GM21576 (cell line): ENCODE measurements at regions not wholly inside any gene's neighbourhood (a gene's known extent, or its start where the extent isn't known, plus 50 kb on each side); places are given as distances from the start of the nearest gene placed in this dataset.
A peak's percentile ranks its signal among the peaks of the same experiment; 100 is the strongest.

Source experiments
- ATAC-seq: cut with Tn5 transposase; IDR thresholded peaks from one replicate; pipeline ENCODE4 v1.9.1; 2021; ENCODE audit warnings: mild to moderate bottlenecking, moderate library complexity; ENCODE audit not compliant: unreplicated experiment

DNA sequence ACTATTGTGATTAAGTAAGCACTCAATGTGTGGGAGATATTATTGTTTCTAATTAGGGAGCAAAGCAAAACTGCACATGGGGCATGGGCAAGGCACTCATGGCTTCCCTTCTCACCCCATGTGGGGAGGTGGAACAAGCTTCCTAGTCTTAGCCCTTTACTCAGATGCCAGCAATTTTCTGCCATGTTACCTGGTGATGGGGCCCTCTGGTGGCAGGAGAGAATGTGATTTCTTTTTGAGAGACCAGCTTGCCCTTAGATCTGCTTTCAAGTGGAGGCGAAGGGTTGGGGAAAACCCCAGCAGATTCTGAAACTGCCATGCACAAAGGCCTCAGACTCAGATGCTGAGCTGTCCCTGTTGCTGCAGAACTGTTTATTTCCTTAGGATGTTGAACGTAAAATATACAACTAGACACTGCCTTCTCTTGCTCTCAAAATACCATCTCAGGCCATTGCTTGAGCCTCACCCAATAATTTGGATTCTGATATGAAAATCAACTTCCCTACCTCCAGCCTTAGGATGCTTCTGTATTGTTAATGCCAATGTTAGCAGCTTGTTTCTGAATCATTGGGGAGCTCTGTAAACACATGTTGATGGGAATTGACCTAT lies 130.2 kb upstream of the TPRG1 start:
- ATAC-seq, result peak; percentile 99

DNA sequence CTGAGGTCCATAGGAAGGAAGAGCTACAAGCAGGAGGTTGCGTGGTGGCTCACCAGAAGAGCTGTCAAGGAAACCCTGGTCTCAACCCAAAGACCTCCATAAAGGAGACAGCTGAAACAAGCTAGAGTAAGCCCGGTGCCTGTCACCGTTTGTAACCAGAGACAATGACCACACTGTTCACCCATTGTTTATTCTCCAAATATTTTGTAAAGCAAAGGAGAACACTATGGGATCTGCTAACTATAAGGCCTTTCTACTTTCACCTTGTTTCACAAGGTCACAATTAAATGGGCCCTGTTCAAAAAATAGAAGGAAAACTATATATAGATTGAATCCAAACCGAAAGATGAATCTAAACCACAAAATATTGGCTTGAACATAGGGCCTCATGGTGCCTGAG lies 128.9 kb upstream of the TPRG1 start:
- no peak for ATAC-seq

DNA sequence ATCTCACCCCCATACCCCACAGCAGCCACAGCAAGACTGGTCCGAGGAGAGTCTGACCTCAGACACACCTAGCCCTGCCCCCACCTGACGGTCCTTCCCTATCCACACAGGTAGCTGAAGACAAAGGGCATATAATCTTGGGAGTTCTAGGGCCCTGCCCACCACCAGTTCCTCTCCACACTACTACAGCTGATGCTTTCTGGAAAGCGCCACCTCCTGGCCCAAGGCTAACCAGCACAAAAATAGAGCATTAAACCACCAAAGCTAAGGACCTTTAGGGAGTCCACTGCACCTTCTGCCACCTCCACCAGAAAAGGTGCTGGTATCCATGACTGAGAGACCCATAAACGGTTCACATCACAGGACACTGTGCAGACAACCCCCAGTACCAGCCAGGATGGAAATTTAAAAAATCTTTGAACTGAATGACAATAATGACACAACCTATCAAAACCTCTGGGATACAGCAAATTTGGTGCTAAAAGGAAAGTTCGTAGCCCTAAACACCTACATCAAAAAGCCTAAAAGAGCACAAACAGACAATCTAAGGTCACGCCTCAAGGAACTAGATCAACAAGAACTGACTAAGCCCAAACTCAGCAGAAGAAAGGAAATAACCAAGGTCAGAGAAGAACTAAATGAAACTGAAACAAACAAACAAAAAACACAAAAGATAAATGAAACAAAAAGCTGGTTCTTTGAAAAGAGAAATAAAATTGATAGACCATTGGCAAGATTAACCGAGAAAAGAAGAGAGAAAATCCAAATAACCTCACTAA lies 122.1 kb upstream of the TPRG1 start:
- no peak for ATAC-seq

DNA sequence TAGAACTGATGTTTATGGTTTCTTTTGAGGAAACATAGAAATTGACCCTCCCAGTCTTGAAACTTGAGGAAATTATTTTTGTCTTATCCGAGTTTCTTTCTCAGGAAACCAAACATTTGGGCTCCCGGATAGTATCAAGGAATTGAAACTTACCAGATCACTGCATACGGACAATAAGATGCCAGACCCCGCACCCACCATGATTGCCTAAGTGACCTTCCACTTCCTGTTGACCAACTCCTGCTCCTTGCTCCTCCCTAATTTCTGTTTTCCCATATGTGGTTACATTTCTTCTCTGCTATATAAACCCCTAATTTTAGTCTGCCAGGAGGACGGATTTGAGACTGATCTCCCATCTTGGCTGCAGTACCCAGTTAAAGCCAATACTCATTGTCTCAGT lies 118.4 kb upstream of the TPRG1 start:
- no peak for ATAC-seq

DNA sequence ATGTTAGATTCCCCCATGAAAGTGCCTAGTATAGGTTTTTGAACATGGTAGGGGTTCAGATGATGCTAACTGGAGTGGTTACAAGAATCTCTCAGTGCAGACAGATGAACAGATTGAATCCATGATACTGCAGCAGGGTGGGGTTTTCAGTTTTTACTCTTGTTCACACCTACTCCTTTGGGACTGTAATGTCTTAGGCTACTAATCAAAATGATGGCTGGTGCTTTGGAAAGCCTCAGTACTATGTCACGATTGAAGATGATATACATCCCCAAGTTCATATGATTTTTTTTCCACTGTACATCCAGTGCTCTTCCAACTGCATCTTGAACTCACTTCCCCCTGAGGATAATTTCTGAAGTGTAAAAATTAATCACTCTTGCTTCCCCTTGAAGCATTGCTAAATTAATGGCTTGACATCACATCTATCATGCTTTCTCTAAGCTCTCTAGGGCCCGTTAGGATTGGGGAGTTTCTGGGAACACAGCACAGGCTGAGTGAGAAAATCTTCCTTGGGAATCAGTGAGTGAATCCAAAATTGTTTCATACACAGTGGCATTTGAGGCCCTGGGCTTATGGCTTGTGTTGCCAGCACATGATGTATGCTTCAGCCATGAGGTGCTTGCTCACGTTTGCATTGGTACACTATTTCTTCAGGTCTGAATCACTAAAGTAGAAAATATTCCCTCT lies 115.0 kb upstream of the TPRG1 start:
- no peak for ATAC-seq

DNA sequence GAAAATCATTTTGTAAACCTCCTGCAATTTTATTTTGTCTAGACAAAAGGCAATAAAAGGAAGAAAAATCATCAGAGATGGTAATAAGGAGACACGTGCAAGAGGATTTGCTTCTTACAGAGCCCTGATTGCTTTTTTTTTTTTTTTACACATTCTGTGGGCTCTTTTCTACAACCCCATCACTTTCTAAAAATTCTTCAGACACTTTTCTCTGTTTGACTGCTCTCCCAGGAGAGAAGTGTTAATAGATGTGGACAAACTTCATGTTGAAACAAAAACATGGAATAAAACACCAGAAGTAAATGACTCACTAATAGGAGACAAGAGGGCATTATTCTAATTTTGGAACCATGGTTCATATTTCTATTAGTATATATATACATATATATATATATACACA lies 114.4 kb upstream of the TPRG1 start:
- no peak for ATAC-seq

DNA sequence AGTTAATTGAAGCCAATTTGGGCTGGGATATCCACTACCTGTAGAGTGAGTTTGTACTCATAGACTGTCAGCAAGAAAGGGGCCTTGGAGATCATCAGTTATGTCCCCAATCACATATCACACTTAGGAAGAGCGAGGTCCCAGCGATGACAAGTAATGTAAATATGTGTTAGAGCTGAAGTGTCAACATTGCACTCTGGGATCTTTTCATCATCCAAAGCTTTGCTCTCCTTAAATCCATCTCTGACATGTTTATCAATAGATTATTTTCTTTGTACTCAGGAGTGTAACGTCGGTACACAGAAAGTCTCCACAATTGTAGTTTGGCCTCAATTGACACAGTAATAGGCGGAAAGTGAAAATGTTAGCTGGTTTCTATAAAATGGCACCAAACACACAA lies 113.7 kb upstream of the TPRG1 start:
- no peak for ATAC-seq

DNA sequence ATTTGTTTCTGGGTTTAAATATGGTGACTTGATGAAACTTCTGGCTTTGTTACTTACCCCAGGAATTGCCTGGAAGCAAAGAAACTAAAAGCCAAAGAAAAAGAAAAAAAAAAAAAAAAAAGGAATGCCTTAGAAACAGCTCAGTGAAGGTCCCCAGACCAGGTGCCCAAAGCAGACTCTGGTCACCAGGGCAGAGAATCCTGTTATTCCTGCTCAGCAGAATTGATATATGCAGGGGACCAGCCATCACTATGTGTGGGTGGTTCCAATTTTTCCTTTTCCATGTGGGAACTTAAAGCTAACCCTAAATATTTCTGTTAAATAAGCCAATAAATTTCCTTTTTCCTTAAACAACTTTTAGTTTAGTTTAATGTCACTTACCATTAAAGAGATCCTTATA lies 100.8 kb upstream of the TPRG1 start:
- ATAC-seq, result no peak

DNA sequence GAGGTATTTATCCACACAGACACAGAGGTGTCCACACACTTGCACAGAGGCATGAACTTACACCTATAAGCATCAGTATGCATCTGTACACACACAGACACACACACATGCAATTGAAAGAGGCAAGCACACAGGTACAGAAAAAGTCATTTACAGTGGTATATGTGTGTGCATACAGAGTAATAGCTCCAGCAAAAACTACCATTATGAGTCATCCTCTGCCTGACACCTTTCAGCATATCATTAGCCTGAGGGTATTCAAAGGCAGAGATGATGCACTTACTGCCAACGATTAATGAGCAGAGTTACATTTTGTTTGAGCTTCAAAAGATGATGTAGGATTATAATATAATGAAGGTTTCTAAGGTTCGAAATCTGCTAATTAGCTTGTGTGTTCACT lies 100.3 kb upstream of the TPRG1 start:
- peak; percentile 59 for ATAC-seq

DNA sequence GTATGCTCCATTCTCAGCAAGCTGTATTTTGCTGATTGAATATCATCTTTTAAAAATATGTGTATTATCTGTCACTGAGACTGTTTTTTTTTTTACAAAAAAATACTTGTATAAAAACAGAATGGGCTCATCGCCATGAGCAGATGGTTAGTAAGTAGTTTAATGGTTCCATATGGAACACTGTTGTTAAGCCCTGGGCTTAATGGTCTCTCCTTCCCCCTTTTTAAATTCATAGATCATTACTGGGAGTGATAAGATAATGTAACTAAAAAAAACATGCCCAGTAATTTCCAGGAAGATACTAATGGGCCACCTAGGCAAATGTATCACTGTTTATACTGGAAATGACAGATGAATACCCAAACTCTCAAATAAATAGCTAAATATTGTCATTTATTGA lies 95.3 kb upstream of the TPRG1 start:
- ATAC-seq, result no peak

DNA sequence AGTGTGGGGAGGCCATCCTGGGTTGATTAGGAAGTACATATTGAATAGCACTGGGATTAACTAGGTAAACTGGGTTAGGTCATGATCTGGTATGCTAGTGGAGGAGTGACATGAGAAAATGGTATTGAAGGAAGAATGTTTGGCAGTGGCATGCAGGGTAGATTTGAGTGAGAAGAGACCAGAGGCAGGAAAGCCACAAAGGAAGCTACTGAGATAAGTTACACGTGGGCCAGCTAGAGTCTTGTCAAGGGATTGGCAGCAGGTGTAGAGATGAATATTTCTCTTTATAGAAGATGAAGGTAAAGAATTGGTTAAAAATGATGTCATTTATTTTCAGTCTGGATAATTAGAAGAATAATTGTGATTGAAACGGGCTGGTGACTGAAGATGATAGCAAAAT lies 91.0 kb upstream of the TPRG1 start:
- no peak for ATAC-seq

DNA sequence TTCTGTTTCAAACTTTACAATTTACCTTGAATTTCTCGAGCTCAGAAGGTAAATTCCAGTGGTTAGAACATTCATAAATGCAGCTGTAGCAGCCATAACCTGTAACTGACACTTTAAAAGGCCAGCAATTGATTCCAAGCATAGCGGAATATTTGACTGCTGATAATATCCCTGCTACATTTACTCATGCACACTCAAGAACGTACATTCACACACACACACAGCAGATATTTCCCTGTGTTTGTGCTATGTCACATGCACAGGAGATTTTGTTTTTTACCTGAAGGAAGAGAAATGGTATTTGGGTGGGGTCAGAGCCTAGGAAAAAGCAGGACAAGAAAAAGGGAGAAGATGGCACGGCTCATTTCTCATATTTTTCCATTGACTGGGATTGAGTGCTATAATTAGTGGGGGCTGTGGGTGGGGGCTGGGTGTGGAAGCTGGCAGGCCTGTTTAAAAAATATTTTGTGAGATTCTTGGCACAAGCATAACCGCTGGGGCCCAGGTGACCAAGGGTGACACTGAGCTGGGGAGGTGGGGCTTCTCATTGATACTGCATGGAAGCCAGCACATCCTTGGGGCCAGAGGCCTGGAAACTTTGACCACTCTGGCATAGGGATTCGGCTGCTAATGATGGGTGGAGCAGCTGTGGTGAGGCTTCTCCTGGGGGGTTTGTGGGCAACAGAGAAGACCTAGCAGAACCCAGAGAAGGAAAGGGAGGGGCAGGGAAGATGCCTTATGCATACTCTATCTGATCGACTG lies 88.9 kb upstream of the TPRG1 start:
- no peak for ATAC-seq

DNA sequence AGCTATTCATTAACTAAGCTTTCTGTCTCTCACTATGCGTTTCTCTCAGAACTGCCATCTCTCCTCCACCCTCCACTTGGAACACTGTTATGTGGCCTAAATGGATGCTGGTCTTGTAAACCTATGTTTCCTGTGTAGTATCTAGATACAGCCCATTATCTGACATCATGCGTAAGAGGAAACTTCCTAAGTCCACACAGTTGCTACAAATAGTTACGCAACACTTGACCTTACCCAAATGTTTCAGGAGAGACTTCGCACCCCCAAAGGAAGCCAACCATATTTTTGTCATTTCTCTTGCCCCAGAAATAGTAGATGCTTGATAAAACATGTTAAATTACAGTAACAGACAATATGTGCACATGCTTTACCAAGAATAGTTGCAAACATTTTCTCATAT lies 87.2 kb upstream of the TPRG1 start:
- ATAC-seq, result no peak

DNA sequence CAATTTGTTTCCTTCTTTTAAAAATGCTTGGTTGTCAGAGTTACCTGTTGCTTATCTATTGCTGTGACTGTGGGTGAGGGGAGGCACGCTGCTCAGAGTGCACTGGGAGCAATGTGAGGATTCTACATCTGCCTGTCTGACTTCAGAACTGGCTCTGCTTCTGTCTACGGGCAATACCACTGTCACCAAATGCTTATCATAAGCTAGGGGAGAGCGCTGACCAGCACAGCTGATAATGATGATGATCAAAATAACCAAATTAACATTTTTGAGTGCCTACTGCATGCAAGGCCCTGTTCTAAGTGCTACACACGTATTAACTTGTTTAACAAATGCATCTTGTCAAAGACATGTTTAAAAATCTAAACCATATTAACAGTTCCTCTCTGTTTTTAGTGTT lies 79.2 kb upstream of the TPRG1 start:
- no peak for ATAC-seq

DNA sequence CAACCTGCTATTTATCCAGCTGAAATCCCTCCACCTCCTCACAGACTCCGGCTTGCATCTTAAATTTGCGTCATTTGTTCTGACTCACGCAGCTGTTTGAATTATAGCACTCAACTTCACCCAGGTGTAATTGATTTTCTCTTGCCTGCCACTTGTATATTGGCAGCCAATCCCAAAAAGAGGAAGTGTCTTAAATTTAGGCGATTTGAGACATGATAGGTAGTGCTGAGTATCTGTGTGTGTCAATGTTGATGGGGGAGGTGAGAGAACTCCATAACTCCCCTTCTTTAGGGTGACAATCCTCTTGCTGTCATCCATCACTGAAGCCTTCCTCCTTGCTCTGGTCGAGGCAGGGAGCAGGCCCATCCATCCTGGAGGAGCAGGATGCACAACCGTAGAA lies 77.2 kb upstream of the TPRG1 start:
- no peak for ATAC-seq

DNA sequence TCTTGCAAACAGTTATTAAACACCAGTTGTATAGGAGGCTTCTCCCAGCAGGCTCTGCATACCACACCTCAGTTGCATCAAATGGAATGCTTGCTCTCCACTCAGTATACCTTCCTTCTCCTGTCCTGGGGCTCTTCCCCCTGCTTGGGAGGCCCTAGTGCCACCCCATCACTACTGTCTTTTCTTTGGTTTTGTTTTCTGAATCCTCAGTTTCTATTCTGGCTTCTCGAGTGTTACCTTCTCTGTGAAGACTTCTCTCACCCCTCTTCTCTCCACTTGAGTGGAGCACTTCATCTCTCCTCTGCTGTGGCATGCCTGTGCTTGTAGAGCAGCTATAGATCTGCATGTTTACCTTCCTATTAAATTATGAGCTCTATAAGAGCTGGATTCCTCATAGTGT lies 75.7 kb upstream of the TPRG1 start:
- ATAC-seq, result no peak

DNA sequence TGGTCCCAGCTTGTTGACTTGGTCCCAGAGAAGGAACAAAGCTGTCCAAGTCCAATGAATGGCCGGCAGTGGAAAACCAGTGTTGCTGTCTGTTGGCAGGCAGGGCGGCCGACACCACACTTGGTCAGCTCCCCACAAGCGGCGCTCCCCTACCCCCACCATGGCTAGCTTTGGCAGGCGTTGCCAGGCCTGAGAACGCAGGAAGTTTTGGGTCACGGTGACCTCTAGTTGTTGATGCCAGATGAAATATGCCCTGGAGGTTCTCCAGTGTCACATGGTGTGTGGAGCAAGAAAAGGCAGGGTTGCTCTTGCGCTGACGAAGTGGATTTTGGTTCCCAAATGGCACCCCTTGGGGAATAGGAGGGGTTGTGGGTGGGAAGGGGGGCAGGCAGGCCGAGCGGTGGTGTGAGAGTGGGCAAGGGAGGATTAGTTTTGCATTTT lies 72.7 kb upstream of the TPRG1 start:
- no peak for ATAC-seq

DNA sequence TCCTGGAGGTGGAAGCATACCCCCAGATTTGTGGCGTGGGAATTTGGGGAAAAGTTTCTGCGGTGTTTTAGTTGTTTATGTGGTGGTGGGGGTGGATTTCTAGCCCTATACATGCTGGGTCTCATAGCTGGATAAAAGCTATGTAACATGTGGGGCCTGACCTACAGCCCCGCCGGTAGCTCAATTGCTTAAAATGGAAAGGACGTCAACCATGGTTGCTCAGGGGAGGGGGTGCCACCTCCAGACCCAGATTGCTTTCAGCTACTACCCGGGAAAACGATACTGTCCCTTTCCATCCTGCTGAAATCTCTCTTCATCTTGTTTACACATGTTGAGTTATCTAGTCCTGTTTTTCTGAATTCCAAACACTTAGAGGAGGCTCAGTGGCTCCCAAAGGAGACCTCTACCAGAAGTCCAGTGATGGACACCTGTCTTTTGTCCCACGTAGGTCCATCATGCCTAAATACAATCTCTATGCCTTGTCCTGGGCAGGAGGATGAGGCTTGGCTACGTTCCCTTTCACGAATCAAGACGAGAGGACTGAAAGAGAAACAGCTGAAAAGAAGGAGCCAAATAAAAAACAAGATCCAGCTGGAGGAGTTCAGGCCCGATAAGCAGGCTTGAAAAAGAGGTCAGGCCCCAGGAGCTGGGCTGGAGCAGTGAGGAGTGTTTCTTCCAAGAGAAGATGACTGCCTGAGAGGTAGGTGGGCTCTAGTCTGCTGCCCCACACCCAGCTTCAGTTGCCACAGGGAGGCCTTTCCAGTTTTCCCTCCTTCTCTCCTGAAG lies 72.1 kb upstream of the TPRG1 start:
- no peak for ATAC-seq

DNA sequence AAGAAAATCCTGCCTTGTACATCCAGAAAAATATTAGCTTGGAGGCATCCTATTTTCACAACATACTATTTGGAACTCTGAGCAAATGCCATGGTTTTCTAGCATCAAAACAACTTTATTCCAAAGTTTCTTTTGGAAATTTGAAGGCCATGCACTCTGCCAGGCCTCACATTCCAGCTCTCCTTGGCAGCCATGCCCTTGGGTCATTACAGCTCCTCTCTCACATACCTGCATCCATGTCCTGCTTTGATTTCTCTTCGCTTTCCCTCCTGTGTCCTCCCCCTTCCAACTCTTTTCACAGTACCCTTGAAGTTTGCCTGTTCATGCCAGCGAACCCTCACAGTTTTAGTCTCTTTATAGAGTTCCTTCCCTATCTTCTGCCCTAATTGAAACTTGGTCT lies 70.9 kb upstream of the TPRG1 start:
- no peak for ATAC-seq

DNA sequence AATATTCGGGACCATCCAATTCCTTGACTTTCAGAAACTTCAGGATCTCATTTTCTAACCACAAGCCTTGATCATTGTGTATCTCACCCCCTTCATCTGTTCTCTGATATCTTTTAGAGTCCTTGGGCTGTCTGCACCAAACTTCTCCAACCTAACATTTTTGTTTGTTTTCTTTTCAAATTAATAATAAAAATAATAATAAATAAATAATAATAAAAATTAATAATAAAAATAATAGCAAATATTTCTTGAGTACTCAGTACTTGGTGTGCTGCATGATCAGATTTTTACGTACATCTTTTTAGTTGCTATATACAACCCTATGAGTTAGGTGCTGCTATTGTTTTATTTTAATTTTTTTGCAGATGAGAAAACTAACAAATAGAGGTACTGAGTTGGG lies 70.2 kb upstream of the TPRG1 start:
- no peak for ATAC-seq

DNA sequence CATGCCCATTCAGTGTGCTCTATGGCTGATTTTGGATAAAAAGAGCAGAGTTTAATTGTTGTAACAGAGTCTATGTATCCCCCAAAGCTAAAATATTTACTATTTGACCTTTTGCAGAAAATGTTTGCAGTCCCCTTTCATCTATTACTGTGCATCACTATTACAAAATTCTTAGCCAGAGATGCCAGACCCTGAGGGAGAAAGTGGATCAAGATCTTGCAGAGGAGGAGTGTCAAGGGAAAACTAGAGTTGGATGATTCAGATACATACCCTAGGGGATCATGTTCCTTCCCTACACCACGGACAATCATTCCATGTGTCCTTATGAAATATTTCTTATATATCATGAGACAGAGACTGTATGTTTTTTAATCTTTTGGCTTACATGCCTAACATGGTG lies 68.6 kb upstream of the TPRG1 start:
- ATAC-seq, result no peak
